ENCODE measurements at regions not wholly inside any gene's neighbourhood (a gene's known extent, or its start where the extent isn't known, plus 50 kb on each side); places are given as distances from the start of the nearest gene placed in this dataset.

DNA sequence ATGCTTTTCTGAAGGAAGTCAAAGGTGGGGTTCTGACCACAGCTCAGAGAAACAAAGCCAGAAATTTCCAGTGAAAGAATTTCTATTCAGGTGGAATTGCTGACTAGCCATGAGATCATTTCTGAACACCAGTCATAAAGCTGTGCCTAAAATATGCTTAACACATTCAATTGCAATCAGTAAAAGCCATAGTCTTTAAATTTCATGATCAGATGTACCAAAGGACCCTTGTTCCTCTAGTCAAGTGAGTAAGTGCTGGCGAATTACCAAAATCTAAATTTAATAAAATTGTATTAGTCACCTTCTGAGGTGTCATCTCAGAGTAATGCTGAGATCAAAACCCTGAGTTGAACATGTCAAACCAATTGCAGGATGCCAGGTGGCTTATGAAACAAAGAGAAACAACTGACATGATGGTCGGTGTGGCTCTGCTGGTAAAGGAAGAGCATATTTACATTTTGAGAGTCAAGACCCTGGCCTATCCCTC is 334.2 kb upstream of the CCNH start:
- H3K4me2 ChIP-seq, result no peak overlapping the region
- no peaks in the 10 kb centered on the region for H3K4me1 ChIP-seq
- POLR2A ChIA-PET, result no interaction called here
- no peak overlapping the region for H3K27ac ChIP-seq
- ATAC-seq (no peak), FAIRE-seq (no peak), DNase-seq (ENCODE audit: low read depth in 1 of 2, low spot score in 1 of 2) (no peak)
- no peaks in the 10 kb centered on the region for H3K9me3 ChIP-seq
- no peak overlapping the region for H3K4me3 ChIP-seq
- TF ChIP-seq, protein P1, sequence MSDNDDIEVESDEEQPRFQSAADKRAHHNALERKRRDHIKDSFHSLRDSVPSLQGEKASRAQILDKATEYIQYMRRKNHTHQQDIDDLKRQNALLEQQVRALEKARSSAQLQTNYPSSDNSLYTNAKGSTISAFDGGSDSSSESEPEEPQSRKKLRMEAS (IDR thresholded peaks at IDR 0.05), result no peak
- TF ChIP-seq, protein P2, sequence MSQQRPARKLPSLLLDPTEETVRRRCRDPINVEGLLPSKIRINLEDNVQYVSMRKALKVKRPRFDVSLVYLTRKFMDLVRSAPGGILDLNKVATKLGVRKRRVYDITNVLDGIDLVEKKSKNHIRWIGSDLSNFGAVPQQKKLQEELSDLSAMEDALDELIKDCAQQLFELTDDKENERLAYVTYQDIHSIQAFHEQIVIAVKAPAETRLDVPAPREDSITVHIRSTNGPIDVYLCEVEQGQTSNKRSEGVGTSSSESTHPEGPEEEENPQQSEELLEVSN (IDR thresholded peaks at IDR 0.05; ENCODE audit: borderline replicate concordance, low read depth), result no peak
- TF ChIP-seq RNF2 (IDR thresholded peaks at IDR 0.05; ENCODE audit: borderline replicate concordance, low read depth) (no peak), HEYL (CRISPR knock-in tag; IDR thresholded peaks at IDR 0.05) (no peak), CHD4 (IDR thresholded peaks at IDR 0.05; ENCODE audit: borderline replicate concordance) (no peak), ESRRA (IDR thresholded peaks at IDR 0.05; ENCODE audit: borderline replicate concordance, low read length) (no peak), KDM5A (IDR thresholded peaks at IDR 0.05) (no peak), ZC3H11A (IDR thresholded peaks at IDR 0.05) (no peak), TP53 (CRISPR knock-in tag; IDR thresholded peaks at IDR 0.05) (no peak), TFCP2L1 (CRISPR knock-in tag; IDR thresholded peaks at IDR 0.05) (no peak), EHF (CRISPR knock-in tag; IDR thresholded peaks at IDR 0.05) (no peak), POLR2AphosphoS2 (conservative IDR thresholded peaks at IDR 0.05; ENCODE audit: low read length) (no peak), RCOR1 (IDR thresholded peaks at IDR 0.05; ENCODE audit: low read depth, low read length) (no peak), SMC3 (IDR thresholded peaks at IDR 0.05) (no peak), CBX2 (IDR thresholded peaks at IDR 0.05; ENCODE audit: borderline replicate concordance, low read depth) (no peak), HOXB13 (CRISPR knock-in tag; IDR thresholded peaks at IDR 0.05; ENCODE audit: low read depth) (no peak), FOSL2 (IDR thresholded peaks at IDR 0.05) (no peak), FOSL2 (CRISPR knock-in tag; IDR thresholded peaks at IDR 0.05) (no peak)
- TF ChIP-seq, protein P3, sequence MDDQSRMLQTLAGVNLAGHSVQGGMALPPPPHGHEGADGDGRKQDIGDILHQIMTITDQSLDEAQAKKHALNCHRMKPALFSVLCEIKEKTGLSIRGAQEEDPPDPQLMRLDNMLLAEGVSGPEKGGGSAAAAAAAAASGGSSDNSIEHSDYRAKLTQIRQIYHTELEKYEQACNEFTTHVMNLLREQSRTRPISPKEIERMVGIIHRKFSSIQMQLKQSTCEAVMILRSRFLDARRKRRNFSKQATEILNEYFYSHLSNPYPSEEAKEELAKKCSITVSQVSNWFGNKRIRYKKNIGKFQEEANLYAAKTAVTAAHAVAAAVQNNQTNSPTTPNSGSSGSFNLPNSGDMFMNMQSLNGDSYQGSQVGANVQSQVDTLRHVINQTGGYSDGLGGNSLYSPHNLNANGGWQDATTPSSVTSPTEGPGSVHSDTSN (IDR thresholded peaks at IDR 0.05), result no peak
- TF ChIP-seq, protein P4, sequence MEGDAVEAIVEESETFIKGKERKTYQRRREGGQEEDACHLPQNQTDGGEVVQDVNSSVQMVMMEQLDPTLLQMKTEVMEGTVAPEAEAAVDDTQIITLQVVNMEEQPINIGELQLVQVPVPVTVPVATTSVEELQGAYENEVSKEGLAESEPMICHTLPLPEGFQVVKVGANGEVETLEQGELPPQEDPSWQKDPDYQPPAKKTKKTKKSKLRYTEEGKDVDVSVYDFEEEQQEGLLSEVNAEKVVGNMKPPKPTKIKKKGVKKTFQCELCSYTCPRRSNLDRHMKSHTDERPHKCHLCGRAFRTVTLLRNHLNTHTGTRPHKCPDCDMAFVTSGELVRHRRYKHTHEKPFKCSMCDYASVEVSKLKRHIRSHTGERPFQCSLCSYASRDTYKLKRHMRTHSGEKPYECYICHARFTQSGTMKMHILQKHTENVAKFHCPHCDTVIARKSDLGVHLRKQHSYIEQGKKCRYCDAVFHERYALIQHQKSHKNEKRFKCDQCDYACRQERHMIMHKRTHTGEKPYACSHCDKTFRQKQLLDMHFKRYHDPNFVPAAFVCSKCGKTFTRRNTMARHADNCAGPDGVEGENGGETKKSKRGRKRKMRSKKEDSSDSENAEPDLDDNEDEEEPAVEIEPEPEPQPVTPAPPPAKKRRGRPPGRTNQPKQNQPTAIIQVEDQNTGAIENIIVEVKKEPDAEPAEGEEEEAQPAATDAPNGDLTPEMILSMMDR (IDR thresholded peaks at IDR 0.05), result no peak
- TF ChIP-seq, protein P5, sequence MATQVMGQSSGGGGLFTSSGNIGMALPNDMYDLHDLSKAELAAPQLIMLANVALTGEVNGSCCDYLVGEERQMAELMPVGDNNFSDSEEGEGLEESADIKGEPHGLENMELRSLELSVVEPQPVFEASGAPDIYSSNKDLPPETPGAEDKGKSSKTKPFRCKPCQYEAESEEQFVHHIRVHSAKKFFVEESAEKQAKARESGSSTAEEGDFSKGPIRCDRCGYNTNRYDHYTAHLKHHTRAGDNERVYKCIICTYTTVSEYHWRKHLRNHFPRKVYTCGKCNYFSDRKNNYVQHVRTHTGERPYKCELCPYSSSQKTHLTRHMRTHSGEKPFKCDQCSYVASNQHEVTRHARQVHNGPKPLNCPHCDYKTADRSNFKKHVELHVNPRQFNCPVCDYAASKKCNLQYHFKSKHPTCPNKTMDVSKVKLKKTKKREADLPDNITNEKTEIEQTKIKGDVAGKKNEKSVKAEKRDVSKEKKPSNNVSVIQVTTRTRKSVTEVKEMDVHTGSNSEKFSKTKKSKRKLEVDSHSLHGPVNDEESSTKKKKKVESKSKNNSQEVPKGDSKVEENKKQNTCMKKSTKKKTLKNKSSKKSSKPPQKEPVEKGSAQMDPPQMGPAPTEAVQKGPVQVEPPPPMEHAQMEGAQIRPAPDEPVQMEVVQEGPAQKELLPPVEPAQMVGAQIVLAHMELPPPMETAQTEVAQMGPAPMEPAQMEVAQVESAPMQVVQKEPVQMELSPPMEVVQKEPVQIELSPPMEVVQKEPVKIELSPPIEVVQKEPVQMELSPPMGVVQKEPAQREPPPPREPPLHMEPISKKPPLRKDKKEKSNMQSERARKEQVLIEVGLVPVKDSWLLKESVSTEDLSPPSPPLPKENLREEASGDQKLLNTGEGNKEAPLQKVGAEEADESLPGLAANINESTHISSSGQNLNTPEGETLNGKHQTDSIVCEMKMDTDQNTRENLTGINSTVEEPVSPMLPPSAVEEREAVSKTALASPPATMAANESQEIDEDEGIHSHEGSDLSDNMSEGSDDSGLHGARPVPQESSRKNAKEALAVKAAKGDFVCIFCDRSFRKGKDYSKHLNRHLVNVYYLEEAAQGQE (IDR thresholded peaks at IDR 0.05), result no peak
- CTCF ChIA-PET, result no interaction called here
- 6% methylated on average over 2 of the region's 2 CpGs for WGBS (ENCODE audit: missing lambda C conversion rate)

DNA sequence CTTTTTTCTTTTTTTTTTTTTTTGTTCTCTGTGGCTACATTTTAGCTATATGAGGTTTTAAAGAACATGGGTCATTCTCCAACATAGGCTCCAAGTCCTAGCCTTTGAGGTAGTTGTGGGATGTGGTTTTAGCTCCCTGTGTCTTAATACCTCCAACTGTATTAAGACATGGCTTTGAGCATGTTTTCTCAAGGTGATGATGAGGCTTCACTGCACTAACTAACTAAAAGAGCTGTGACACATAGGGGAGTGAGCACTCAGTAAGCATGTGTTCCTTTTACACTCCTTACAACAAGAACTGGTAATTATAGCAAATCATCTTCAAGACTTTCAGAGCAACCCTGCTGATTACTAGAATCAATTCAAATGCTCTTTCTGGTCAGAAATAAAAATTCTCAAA is 333.6 kb upstream of the CCNH start:
- ATAC-seq, result no peak
- TF ChIP-seq POLR2AphosphoS2 (conservative IDR thresholded peaks at IDR 0.05; ENCODE audit: low read length), result no peak
- TF ChIP-seq, protein P6, sequence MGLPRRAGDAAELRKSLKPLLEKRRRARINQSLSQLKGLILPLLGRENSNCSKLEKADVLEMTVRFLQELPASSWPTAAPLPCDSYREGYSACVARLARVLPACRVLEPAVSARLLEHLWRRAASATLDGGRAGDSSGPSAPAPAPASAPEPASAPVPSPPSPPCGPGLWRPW (IDR thresholded peaks at IDR 0.05), result no peak
- TF ChIP-seq KDM5A (IDR thresholded peaks at IDR 0.05), result no peak
- TF ChIP-seq NR3C1 (IDR thresholded peaks at IDR 0.05), result no peak
- TF ChIP-seq HEYL (CRISPR knock-in tag; IDR thresholded peaks at IDR 0.05), result no peak
- no peak for TF ChIP-seq FOXS1 (CRISPR knock-in tag; IDR thresholded peaks at IDR 0.05)
- no peak for TF ChIP-seq HOXA7 (CRISPR knock-in tag; IDR thresholded peaks at IDR 0.05)
- TF ChIP-seq, protein P5 (IDR thresholded peaks at IDR 0.05), result no peak
- no peak for TF ChIP-seq CHD2 (IDR thresholded peaks at IDR 0.05; ENCODE audit: low read length, partially characterized antibody)
- CTCF ChIA-PET, result no interaction called here
- no peak for FAIRE-seq
- Histone ChIP-seq H3K4me3 (no peak overlapping the region), H3K9me3 (no peaks in the 10 kb centered on the region), H3K27ac (no peak overlapping the region), H3K4me2 (no peak overlapping the region), H3K4me1 (no peaks in the 10 kb centered on the region)
- POLR2A ChIA-PET, result interaction anchor here (0.7 kb wide), 1 partner anchor 55 kb away, joined by 5 read pairs; no protein-coding TSS in a partner anchor
- no peak for DNase-seq (ENCODE audit: low read depth in 1 of 2, low spot score in 1 of 2)
